H1 (cell line): ENCODE measurements at regions not wholly inside any gene's neighbourhood (a gene's known extent, or its start where the extent isn't known, plus 50 kb on each side); places are given as distances from the start of the nearest gene placed in this dataset.

Experiments
- CTCF ChIA-PET: fragments of 300-600 bp; sonication (Branson Sonifier 250); formaldehyde crosslinking; loops from one replicate; lab custom pipeline; 2021; ENCODE audit not compliant: partially characterized antibody; lab: Charles Lee
- POLR2A ChIA-PET: fragments of 300-600 bp; sonication (Branson Sonifier 250); formaldehyde crosslinking; loops from one replicate; lab custom pipeline; 2021; ENCODE audit warnings: inconsistent platforms; ENCODE audit not compliant: partially characterized antibody; lab: Charles Lee
- DNase-seq, 2 experiments: peaks; one replicate each; pipeline versions ENCODE4 v3.0.0 to v3.0.0-alpha.2; 2010 to 2022; ENCODE audit warnings: low spot score in 2 of 2, low read depth in 1 of 2, mixed read lengths in 1 of 2
- FAIRE-seq: peaks from 2 replicates; lab custom pipeline; 2011; peaks lifted over from hg19 to GRCh38; lab: Jason Lieb, UNC
- H2AFZ ChIP-seq: 2 replicates; pipeline ENCODE4 v1.8.1; 2012; ENCODE audit warnings: low read length, inconsistent platforms
- H2AK5ac ChIP-seq: 2 replicates; pipeline ENCODE4 v1.6.1; 2013; ENCODE audit warnings: low read depth, low read length
- H2BK120ac ChIP-seq: replicated peaks from 2 replicates; pipeline ENCODE3; 2013; ENCODE audit warnings: low read depth, low read length, inconsistent platforms
- H2BK12ac ChIP-seq: 2 replicates; pipeline ENCODE4 v1.6.1; 2013; ENCODE audit warnings: low read depth, low read length
- H2BK15ac ChIP-seq: 2 replicates; pipeline ENCODE4 v1.6.1; 2013; ENCODE audit warnings: low read length
- H2BK20ac ChIP-seq: 2 replicates; pipeline ENCODE4 v1.6.1; 2013; ENCODE audit warnings: low read length
- H2BK5ac ChIP-seq: 2 replicates; pipeline ENCODE4 v1.6.1; 2013; ENCODE audit warnings: low read depth, low read length
- H3K14ac ChIP-seq: 2 replicates; pipeline ENCODE4 v1.6.1; 2013; ENCODE audit warnings: inconsistent platforms; ENCODE audit not compliant: insufficient read length
- H3K18ac ChIP-seq: 2 replicates; pipeline ENCODE4 v1.6.1; 2013; ENCODE audit warnings: low read length; ENCODE audit errors: extremely low read depth
- H3K23ac ChIP-seq: 2 replicates; pipeline ENCODE4 v1.6.1; 2013; ENCODE audit warnings: inconsistent platforms; ENCODE audit not compliant: insufficient read length
- H3K23me2 ChIP-seq: 2 replicates; pipeline ENCODE4 v1.6.1; 2013; ENCODE audit warnings: low read depth, low read length
- H3K27ac ChIP-seq: 2 replicates; pipeline ENCODE4 v1.6.1; 2011; ENCODE audit warnings: low read depth, low read length, inconsistent platforms
- H3K27me3 ChIP-seq, 4 experiments: replicated peaks in 1 of 4; 1 replicate in 1 of 4; 2 replicates in 3 of 4; pipeline versions ENCODE4 v1.6.1 to v1.8.1; 2011 to 2013; ENCODE audit warnings: low read length in 3 of 4, mild to moderate bottlenecking in 3 of 4, inconsistent platforms in 2 of 4, mixed read lengths in 2 of 4, moderate library complexity in 1 of 4; ENCODE audit not compliant: control insufficient read depth in 3 of 4, insufficient read depth in 3 of 4; ENCODE audit errors: extremely low read depth in 1 of 4
- H3K36me3 ChIP-seq, 4 experiments: 2 replicates each; pipeline versions ENCODE4 v1.6.1 to v1.8.1; 2011 to 2013; ENCODE audit warnings: mild to moderate bottlenecking in 4 of 4, low read length in 3 of 4, moderate library complexity in 2 of 4, control low read depth in 1 of 4, inconsistent platforms in 1 of 4; ENCODE audit not compliant: insufficient read depth in 4 of 4, control insufficient read depth in 2 of 4
- H3K4ac ChIP-seq: replicated peaks from 2 replicates; pipeline ENCODE3; 2013; ENCODE audit warnings: low read length, low read depth, mixed read lengths, inconsistent platforms; ENCODE audit not compliant: insufficient read length
- H3K4me1 ChIP-seq, 4 experiments: replicated peaks in 1 of 4; 1 replicate in 1 of 4; 2 replicates in 3 of 4; pipeline versions ENCODE4 v1.6.1 to v1.8.1; 2011 to 2013; ENCODE audit warnings: low read length in 3 of 4, inconsistent platforms in 2 of 4, mixed read lengths in 1 of 4; ENCODE audit not compliant: insufficient read depth in 4 of 4, control insufficient read depth in 3 of 4
- H3K4me2 ChIP-seq, 2 experiments: 2 replicates each; pipeline versions ENCODE4 v1.6.1 to v1.8.1; 2011 to 2013; ENCODE audit warnings: low read depth in 2 of 2, low read length in 2 of 2, control low read depth in 1 of 2, inconsistent platforms in 1 of 2, mild to moderate bottlenecking in 1 of 2; ENCODE audit not compliant: insufficient read depth in 1 of 2
- H3K4me3 ChIP-seq, 4 experiments: fragments of 200-600, 300-600 bp in 1 of 4; sonication (generic), shearing (Covaris generic), sonication (Bioruptor Twin) in 1 of 4; 2 replicates each; pipeline versions ENCODE4 v1.5.1 to v1.8.1; 2011 to 2016; ENCODE audit warnings: low read length in 4 of 4, low read depth in 3 of 4, control low read depth in 2 of 4, inconsistent platforms in 2 of 4, mild to moderate bottlenecking in 2 of 4, mixed read lengths in 1 of 4, moderate library complexity in 1 of 4; ENCODE audit not compliant: insufficient read depth in 2 of 4; ENCODE audit errors: extremely low read depth in 1 of 4
- H3K56ac ChIP-seq: replicated peaks from 2 replicates; pipeline ENCODE3; 2013; ENCODE audit warnings: low read depth, mild to moderate bottlenecking, mixed read lengths, low read length, inconsistent platforms; ENCODE audit not compliant: insufficient read length
- H3K79me1 ChIP-seq: 2 replicates; pipeline ENCODE4 v1.6.1; 2013; ENCODE audit warnings: low read depth, low read length, control low read depth
- H3K79me2 ChIP-seq, 2 experiments: 2 replicates each; pipeline versions ENCODE4 v1.6.1 to v1.8.1; 2012 to 2013; ENCODE audit warnings: low read length in 2 of 2, mild to moderate bottlenecking in 2 of 2, inconsistent platforms in 1 of 2; ENCODE audit not compliant: insufficient read depth in 2 of 2, control insufficient read depth in 1 of 2
- H3K9ac ChIP-seq, 4 experiments: replicated peaks in 1 of 4; 1 replicate in 1 of 4; 2 replicates in 3 of 4; pipeline versions ENCODE4 v1.6.1 to v1.8.1; 2011 to 2013; ENCODE audit warnings: low read depth in 3 of 4, low read length in 3 of 4, control low read depth in 2 of 4, mild to moderate bottlenecking in 2 of 4, moderate library complexity in 2 of 4, inconsistent platforms in 1 of 4; ENCODE audit errors: extremely low read depth in 1 of 4
- H3K9me3 ChIP-seq, 2 experiments: 2 replicates each; pipeline versions ENCODE4 v1.6.1 to v1.8.1; 2012 to 2013; ENCODE audit warnings: mild to moderate bottlenecking in 2 of 2, moderate library complexity in 2 of 2, control low read depth in 1 of 2, inconsistent platforms in 1 of 2, low read depth in 1 of 2, low read length in 1 of 2, mixed read lengths in 1 of 2; ENCODE audit not compliant: insufficient read depth in 2 of 2
- H4K20me1 ChIP-seq, 2 experiments: replicated peaks in 1 of 2; 2 replicates each; pipeline versions ENCODE3 to v1.8.1; 2011 to 2013; ENCODE audit warnings: inconsistent platforms in 2 of 2, low read length in 2 of 2, mild to moderate bottlenecking in 1 of 2; ENCODE audit not compliant: insufficient read depth in 2 of 2, control insufficient read depth in 1 of 2
- H4K5ac ChIP-seq: 2 replicates; pipeline ENCODE4 v1.6.1; 2013; ENCODE audit warnings: low read length, low read depth, mixed read lengths, inconsistent platforms; ENCODE audit not compliant: insufficient read length
- H4K8ac ChIP-seq: 2 replicates; pipeline ENCODE4 v1.8.0; 2013; ENCODE audit warnings: mild to moderate bottlenecking, moderate library complexity, low read length, inconsistent platforms; ENCODE audit not compliant: insufficient read depth; ENCODE audit errors: extremely low read depth
- H4K91ac ChIP-seq: replicated peaks from 2 replicates; pipeline ENCODE3; 2013; ENCODE audit warnings: low read length, mixed read lengths, inconsistent platforms; ENCODE audit not compliant: insufficient read length
- ASH2L ChIP-seq: fragments of 200-600, 300-600 bp; sonication (generic); IDR thresholded peaks from one replicate; pipeline ENCODE4 v1.7.1; 2017; ENCODE audit warnings: low read length
- BRCA1 ChIP-seq: IDR thresholded peaks from 2 replicates; pipeline ENCODE4 v1.6.1; 2012; ENCODE audit warnings: low read depth, low read length, improper control_type of control experiment
- CEBPB ChIP-seq: IDR thresholded peaks from 2 replicates; pipeline ENCODE4 v1.6.1; 2012; ENCODE audit warnings: low read depth, low read length
- CREB1 ChIP-seq: IDR thresholded peaks from 2 replicates; pipeline ENCODE4 v1.6.1; 2012; ENCODE audit warnings: inconsistent platforms
- CTBP2 ChIP-seq: IDR thresholded peaks from 2 replicates; pipeline ENCODE4 v1.7.0; 2011; ENCODE audit warnings: borderline replicate concordance, mild to moderate bottlenecking, moderate library complexity, mixed read lengths, low read length; ENCODE audit not compliant: insufficient read depth, insufficient read length
- FOSL1 ChIP-seq: IDR thresholded peaks from 2 replicates; pipeline ENCODE4 v1.6.1; 2011; ENCODE audit warnings: mild to moderate bottlenecking, low read depth, low read length, moderate library complexity; ENCODE audit not compliant: insufficient read depth
- GTF2F1 ChIP-seq: IDR thresholded peaks from 2 replicates; pipeline ENCODE4 v1.6.1; 2012; ENCODE audit warnings: low read depth, low read length, improper control_type of control experiment, borderline replicate concordance
- HDAC6 ChIP-seq: IDR thresholded peaks from one replicate; pipeline ENCODE4 v1.7.1; 2012; ENCODE audit warnings: low read depth, mild to moderate bottlenecking, inconsistent platforms, low read length, moderate library complexity
- JUN ChIP-seq: IDR thresholded peaks from 2 replicates; pipeline ENCODE4 v1.6.1; 2011; ENCODE audit warnings: low read depth, mild to moderate bottlenecking, improper control_type of control experiment, low read length
- KDM1A ChIP-seq: fragments of 200-600, 300-600 bp; sonication (generic); IDR thresholded peaks from 2 replicates; pipeline ENCODE4 v1.7.1; 2016; ENCODE audit warnings: mild to moderate bottlenecking, low read length, borderline replicate concordance
- KDM5A ChIP-seq: fragments of 200-600 bp; IDR thresholded peaks from 2 replicates; pipeline ENCODE4 v1.7.1; 2012; ENCODE audit warnings: mild to moderate bottlenecking, low read length, inconsistent platforms, mixed read lengths
- SIRT6 ChIP-seq: IDR thresholded peaks from one replicate; pipeline ENCODE4 v1.7.1; 2012; ENCODE audit warnings: low read length, inconsistent platforms
- SP2 ChIP-seq: IDR thresholded peaks from 2 replicates; pipeline ENCODE4 v1.6.1; 2012; ENCODE audit warnings: mild to moderate bottlenecking, low read length, inconsistent platforms
- SUZ12 ChIP-seq: fragments of 200-600 bp; sonication (generic); IDR thresholded peaks from 2 replicates; pipeline ENCODE4 v1.6.1; 2012; ENCODE audit warnings: mild to moderate bottlenecking, inconsistent platforms, low read length, moderate library complexity, mixed read lengths
- TBP ChIP-seq: IDR thresholded peaks from 2 replicates; pipeline ENCODE4 v1.6.1; 2011; ENCODE audit warnings: low read depth, low read length, improper control_type of control experiment
- TCF12 ChIP-seq: IDR thresholded peaks from 2 replicates; pipeline ENCODE4 v1.6.1; 2011; ENCODE audit warnings: low read depth, mild to moderate bottlenecking, low read length
- TEAD4 ChIP-seq: IDR thresholded peaks from 2 replicates; pipeline ENCODE4 v1.6.1; 2012; ENCODE audit warnings: low read depth, low read length, inconsistent platforms, mixed read lengths
- WGBS, 2 experiments: shearing (Covaris generic) in 1 of 2; methylation state at CpG; one replicate each; pipeline versions ENCODE4 v1.1.6 to v1.1.7; 2013 to 2015; ENCODE audit warnings: low lambda C conversion rate in 2 of 2, mixed read lengths in 2 of 2, inconsistent platforms in 1 of 2, low coverage in 1 of 2, missing lambda C conversion rate in 1 of 2; ENCODE audit not compliant: insufficient replicate concordance in 2 of 2, insufficient coverage in 1 of 2, insufficient read length in 1 of 2; ENCODE audit errors: extremely low coverage in 1 of 2, missing lambda C conversion rate in 1 of 2; 5-methylcytosine and 5-hydroxymethylcytosine counted together

GRCh38 chr6:1519597-1519996 is 90.1 kb upstream of the FOXC1 start:
- H3K27me3 ChIP-seq = peaks cover 3 to 27% (median 22%) of the 10 kb centered on the region in 4 experiments
- no peak overlapping the region for H3K14ac ChIP-seq
- H3K4me3 ChIP-seq = no peak overlapping the region
- no peaks in the 10 kb centered on the region for H3K79me2 ChIP-seq
- no peak overlapping the region for H2BK15ac ChIP-seq
- H3K56ac ChIP-seq = no peak overlapping the region
- H2BK20ac ChIP-seq = no peak overlapping the region
- H4K91ac ChIP-seq = no peak overlapping the region
- no peak overlapping the region for H4K5ac ChIP-seq
- H3K9me3 ChIP-seq = peaks cover 0 to 5% of the 10 kb centered on the region in 2 experiments; a peak in 2 of 4 replicates
- H3K23me2 ChIP-seq = no peaks in the 10 kb centered on the region
- H3K18ac ChIP-seq = no peak overlapping the region
- no peak overlapping the region for H2BK120ac ChIP-seq
- no peaks in the 10 kb centered on the region for H3K79me1 ChIP-seq
- H2AK5ac ChIP-seq = no peak overlapping the region
- no peak overlapping the region for H3K27ac ChIP-seq
- H2AFZ ChIP-seq = no peak overlapping the region
- H3K36me3 ChIP-seq = no peaks in the 10 kb centered on the region
- DNase-seq (no peak), FAIRE-seq (no peak)
- ChIA-PET CTCF (interaction anchor here (0.5 kb wide), 1 partner anchor 426 kb away, joined by 3 read pairs; no protein-coding TSS in a partner anchor), POLR2A (no interaction called here)
- no peak overlapping the region for H3K23ac ChIP-seq
- no peak overlapping the region for H4K8ac ChIP-seq
- no peak overlapping the region for H3K9ac ChIP-seq
- H3K4ac ChIP-seq = no peak overlapping the region
- no peak overlapping the region for H2BK5ac ChIP-seq
- H3K4me1 ChIP-seq = peaks cover 0 to 3% (median 0%) of the 10 kb centered on the region in 4 experiments; a peak in 1 of 7 replicates
- no peaks in the 10 kb centered on the region for H4K20me1 ChIP-seq
- H3K4me2 ChIP-seq = no peak overlapping the region
- H2BK12ac ChIP-seq = no peak overlapping the region
- WGBS, 2 experiments = 67% methylated on average over 4 of the region's 4 CpGs; no CpG with 5 or more reads in 1 of the 2 experiments
- no peak for TF ChIP-seq ASH2L
- no peak for TF ChIP-seq CREB1
- TF ChIP-seq KDM1A = no peak
- TF ChIP-seq TBP = no peak
- TF ChIP-seq SUZ12 = no peak
- TF ChIP-seq GTF2F1 = no peak
- no peak for TF ChIP-seq SIRT6
- TF ChIP-seq KDM5A = no peak
- no peak for TF ChIP-seq HDAC6
- TF ChIP-seq CTBP2 = no peak
- TF ChIP-seq BRCA1 = no peak
- TF ChIP-seq SP2 = no peak
- no peak for TF ChIP-seq FOSL1
- TF ChIP-seq JUN = no peak
- no peak for TF ChIP-seq TCF12
- TF ChIP-seq TEAD4 = no peak
- no peak for TF ChIP-seq CEBPB
